Stimulated activated CD8-positive, alpha-beta memory T cell treated with anti-CD3 and anti-CD28 coated beads, Interleukin-7, amount 100 ng/mL, for 1 hour (primary cell): ENCODE measurements at regions not wholly inside any gene's neighbourhood (a gene's known extent, or its start where the extent isn't known, plus 50 kb on each side); places are given as distances from the start of the nearest gene placed in this dataset.

Experiments
- DNase-seq, 2 donors: peaks; one replicate each; pipeline ENCODE4 v3.0.0-alpha.2; 2020; ENCODE audit warnings: low read depth in 2 of 2

DNA sequence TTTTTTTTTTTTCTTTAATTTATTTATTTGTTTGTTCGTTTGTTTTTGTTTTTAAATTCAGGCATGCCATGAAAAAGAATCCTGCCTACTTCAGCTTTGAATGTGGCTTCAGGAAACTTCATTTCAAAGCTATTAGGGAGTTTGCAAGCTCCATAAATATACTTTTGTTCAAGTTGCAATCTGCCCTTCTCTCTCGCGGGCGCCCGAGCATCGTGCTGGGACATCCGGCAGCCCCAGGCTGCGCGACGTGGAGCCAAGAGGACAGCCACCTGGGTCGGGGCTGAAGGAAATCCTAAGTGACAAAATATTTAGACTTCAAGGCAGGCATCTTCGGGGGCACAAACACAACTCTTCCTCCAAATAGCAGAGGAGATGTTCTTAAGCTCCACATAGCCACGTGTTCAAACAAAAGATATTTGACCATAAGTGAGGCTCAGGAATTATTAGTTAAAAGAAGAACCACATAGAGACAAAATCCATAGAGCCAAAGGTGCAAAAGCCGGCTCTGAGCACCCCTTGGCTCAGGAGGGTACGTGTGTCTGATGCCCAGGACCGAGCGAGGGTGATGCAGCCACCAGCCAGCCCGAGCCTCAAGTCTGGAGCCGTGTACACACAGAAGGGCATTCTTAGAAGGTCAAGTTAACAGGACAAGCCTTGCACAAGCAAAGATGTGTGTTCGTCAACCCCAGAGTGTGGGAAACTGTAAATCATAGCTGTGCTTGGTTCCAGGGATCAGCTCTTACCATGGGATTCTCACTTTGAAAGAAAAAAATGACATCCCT is 256.5 kb upstream of the SALL3 start:
- no peak for DNase-seq

DNA sequence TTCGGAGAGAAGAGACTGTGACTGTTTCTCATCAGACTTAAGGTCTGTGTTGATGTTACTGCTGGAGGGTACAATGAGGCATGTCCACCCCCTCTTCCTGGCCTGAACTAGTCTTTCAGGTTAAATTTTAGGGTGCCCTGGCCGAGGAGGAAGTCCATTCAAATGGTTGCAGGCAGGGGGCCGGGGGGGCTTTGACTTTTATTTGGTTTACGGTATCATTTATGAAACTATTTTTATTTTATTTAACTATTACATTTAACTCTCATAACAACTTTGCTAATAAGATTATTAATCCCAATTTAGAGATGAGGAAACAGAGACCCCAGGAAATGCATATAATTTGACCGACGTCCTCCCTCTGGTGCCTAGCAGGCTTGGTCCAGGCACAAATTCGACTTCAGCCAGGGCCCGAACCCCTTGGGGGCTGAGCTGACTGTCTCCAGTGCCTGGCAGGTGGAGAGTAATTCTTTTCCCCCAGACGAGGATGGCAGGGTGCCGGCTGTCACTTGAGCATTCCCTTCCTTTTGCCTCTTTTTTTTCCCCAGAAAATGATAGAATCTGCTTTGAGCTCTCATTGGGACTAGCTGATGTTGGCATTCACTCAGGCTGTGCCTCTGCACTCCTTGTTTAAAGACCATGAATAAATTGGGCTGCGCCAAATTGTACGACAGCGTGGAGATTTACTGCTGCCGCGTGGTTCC is 255.3 kb upstream of the SALL3 start:
- DNase-seq = no peak

DNA sequence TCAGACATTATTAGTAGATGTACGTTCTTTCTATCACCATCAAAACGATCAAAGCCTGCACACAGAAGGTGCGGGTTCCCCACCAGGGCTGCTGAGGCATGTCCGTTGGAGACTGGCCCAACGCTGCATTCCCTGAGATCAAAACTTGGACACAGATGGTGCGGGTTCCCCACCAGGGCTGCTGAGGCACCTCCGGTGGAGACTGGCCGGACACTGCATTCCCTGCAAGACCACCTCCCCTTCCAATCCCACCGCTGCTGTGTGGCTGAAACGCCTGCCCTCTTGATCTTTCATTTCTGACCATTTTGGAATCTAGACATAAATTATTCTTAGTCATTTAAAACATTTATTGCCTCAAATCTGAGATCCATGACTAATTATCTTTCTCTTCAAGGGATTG is 254.2 kb upstream of the SALL3 start:
- DNase-seq = no peak

DNA sequence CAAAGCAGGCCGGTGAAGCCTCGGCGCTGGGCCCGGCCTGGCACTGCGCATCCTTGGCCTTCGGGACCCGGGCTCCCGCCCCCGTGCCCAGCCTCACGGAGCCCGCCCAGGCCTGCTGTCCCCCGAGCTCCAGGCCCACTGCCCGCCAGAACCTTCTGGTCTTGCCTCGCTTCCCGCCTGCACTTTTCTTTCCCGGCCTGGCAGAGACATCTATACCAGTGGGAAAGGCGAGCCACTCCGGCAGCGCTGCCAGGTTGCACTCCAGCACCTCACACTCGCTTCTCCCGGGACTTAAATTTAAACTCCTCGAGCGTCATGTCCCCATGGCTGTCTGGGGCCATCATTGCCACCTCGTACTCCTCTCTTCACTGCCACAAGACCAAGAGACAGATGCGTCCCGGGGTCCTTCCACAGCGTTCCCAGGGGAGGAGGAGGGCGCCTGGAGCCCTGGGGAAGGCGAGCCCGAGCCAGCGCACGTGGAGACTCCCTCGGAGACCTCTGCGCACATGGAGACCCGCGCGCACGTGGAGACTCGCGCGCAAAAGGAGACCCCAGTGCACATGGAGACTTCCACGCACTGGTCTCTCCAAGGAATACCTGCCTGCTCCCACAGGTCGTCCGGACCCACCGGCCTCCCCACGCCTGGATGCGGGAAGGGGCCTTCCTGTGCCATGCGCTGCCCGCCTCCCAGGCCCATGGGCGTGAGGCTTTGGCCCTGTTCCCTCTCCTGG is 253.1 kb upstream of the SALL3 start:
- no peak for DNase-seq

DNA sequence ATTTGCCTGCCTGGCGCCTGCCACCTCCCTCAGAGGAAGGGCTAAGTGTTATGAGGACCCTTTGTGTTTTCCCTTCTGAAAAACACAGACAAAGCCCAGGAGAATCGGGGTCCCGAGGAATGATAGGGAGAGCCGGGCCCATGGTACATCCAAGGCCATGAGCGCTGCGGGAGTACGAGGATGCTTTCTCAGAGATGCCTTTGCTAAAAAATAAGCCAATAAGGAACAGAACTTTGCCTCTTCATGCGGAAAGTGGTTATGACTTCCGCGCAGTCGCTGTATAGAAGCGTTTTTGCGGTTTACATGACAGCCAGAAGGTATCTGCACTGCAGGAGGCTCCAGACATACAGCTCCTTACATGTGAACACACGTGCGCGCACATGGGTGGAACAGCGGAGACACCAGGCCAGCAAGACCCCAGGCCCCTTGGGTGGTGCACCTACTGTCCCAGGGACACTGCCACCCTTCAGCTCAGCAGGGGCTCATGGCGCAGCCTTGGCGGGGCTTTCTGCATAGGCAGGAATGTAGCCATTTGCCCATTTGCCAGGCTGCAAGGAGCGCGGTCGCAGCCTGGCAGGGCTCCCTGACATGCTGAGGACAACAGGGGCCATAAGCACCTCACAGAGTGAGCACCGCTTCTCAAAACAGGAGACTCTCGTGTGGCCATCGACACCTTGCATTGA is 252.4 kb upstream of the SALL3 start:
- DNase-seq = no peak

DNA sequence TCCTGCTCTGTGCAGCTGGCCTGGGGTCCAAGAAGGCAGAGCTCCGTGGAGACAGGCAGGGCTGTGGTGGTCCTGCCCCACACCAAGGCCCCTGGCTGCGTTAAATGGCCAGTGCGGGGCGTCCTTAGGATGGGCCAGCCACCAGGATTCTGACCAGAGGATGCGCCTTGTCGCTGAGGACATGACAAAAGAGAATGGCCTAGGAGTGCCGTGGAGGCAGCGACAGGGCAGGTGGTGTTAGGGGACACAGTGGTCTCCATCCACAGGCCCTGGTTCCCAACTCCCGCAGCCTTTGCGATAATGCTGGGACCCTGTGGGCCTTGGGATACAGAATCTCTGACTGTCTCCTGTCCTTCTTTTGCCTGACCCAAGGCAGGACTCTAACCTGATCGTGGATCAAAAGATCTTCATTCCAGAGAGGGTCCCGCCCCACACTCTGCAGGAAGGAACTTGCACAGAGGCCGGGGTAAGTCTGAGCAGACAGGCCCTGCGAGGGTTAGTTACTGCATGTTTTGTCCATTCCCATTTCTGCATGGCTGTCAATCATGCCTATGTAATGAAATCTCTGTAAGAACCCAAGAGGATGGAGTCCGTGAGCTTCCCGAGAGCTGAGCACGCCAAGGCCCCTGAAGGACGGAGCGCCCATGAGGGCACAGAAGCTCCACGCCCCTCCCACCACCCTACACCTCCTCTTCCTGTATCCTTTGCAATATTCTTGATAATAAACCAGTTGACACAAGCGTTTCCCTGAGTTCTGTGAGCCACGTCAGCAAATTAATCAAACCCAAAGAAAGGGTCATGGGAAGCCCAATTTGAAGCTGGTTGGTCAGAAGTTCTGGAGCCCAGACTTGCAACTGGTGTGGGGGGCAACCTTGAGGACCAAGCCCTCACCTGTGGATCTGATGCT is 251.5 kb upstream of the SALL3 start:
- DNase-seq = no peak

DNA sequence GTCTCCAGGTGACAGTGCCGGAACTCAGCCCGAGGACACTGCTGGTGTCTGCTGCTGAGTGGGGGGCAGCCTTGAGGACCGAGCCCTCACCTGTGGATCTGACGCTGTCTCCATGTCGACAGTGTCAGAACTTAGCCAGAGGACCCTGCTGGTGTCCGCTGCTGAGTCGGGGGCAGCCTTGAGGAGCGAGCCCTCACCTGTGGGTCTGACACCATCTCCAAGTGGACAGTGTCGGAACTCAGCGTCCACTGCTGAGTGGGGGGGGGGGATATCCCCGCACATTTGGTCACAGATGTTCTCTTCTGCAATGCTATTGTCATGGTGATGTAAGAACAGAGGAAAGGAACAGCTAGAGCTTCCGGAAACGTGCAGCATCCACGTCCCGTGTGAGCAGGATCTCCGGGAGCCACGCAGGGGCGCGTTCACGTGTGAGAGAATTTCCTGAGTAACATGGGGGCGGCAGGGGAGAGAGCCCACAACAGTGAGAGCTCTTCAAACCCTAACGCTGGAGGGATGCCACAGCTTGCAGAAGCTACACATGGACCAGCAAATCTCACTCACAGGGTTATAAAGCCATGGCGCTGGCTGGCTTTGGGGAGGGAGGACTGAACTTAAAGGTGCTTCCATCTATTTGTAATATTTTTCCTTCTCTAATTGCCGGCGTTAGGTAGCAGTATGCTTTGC is 250.7 kb upstream of the SALL3 start:
- no peak for DNase-seq

DNA sequence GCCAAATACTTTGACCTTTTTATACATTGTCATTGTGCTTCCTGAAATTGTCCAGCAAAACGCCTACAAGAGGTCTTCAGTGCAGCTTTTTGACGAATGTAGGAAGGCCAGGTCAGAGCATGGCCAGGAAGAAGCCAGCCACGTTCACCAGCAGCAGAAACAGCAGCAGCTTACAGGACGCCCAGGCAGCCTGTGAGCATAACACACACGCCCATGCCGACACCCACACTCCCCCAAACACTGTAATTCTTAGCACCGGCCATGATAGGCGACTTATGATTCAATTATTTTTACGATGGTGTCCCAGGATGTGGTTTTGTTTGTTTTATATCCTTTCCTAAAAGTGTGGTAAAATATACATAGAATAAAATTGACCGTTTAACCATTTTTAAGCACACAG is 249.1 kb upstream of the SALL3 start:
- DNase-seq = no peak

DNA sequence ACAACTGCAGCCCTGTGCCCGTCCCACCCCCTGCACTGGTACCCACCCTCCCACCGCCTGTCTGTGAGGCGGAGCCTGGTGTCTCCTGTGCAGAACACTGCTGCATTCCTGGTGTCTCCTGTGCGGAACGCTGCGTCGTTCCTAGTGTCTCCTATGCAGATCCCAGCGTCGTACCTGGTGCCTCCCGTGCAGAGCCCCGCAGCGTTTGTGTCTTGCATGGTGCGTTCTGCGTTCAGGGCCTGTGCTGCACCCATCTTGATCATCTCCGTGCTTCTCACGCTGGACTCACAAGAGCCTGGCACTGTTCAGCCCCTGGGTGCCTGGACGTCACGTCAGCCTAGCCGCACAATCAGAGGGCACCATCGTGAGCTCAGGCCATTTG is 248.6 kb upstream of the SALL3 start:
- DNase-seq = no peak

DNA sequence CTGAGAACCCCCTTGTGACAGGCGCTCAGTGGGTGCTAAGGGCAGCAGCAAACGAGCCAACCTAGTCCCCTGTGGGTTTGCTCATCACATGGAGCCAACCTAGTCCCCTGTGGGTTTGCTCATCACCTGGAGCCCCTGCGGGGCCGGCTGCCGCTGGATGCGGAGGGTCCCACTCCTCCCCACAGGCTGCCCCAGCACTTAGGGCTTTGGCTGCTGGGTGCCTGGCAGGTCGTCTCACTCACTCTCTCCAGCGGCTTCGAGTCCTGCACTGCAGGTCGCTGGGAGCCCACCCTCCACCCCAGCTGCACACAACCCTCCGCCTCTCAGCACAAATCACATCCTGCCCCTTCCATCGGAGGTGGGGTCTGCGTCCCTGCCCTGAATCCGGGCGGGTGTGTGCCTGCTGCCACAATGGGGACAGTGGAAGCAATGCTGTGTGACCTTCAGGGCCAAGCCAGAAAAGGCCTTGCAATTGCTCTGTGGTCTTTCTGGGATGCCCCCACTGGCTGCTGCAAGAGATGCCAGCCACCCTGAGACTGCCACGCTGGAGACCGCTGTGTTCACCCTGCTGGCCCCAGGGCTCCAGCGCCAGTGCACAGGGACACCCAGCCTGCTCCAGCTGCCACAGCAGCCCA is 248.1 kb upstream of the SALL3 start:
- no peak for DNase-seq

DNA sequence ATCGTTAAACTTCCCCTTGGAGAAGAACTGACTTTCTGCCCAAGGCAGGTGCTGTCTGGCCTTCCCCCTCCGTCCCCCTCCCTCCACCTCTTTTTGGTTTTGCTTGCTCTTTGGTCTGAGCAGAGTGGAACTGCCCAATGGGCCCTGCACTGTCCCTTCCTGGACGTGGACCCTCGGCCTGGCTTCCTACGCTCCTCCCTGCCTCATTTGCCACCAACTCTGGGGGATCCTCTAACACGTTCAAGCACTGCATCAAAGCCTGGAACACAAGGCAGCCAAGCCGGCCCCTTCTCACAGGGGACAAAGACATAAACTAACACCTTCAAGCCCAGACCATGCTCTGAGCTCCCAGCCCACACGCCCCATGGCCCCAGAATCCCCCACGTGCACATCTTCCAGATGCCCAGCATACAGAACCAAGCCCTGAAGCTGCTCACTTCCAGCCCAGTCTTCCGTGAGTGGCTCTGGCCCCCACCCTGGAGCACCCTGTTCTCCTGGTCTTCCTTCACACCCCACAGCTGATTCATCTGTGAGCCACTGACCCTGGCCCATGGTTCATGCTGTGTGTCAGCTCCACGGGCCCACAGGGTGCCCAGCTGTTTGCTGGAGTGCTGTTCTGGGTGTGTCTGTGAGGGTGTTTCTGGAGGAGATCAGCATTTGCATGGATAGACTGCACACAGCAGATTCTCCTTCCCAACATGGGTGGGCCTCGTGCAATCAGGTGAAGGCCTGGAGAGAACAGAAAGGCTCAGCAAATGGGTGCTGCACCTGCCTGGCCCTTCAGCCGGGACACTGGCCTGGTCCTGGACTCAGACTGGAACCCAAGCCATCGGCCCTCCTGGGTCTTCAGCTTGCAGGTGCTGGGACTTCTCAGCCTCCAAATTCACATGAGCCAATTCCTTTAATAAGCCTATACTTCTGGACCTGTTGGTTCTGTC is 247.1 kb upstream of the SALL3 start:
- no peak for DNase-seq

DNA sequence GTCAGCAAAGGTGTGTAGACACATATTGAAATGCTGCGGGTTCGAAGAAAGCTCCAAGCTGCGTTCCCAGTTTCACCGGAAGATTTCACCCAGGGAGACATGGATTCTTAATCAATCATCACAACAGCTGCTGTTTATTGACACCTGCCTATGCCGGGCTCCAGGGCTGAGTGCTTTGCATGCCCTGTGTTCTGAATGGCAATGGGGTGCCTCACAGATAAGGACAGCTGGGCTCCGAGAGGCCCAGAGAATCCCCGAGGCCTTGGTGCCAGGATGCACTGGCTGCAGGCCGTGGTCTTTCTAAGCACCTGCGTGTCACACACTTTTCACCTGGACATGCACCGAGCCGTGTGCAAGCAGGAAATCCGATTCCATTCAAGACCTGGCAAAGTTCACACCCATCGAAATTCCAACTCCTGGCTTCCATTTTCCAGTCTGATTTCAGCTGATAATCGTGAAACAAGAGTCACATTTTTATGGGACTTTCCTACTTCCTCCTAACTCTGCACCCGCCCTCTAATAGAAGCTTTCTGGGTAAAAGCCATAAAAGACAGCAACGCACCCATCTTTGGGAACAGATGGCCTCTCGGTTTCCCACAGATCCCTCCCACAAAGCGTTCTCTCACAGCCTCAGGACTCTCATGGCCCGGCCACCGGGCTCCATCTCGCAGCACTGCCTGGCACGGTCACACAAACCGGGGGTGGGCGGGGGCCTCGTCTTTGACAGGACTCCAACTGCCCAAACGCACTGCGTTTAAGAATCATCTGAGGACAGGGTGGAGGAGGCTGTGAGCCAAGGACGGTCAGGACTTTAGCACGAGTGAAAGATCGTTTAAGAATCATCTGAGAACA is 245.6 kb upstream of the SALL3 start:
- no peak for DNase-seq

DNA sequence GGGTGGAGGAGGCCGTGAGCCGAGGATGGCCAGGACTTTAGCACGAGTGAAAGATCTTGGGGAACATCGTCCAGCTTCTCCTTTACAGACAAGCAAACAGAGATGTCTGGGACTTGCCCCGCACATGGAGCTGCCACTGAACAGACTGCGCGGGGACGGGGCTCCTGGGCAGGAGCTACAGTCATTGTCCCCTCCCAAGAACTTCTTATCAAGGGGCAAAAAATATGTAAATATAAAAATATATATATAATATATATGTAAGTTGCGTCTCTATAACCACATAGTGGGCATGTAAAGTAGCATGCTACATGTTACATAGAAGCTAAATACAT is 245.0 kb upstream of the SALL3 start:
- no peak for DNase-seq

DNA sequence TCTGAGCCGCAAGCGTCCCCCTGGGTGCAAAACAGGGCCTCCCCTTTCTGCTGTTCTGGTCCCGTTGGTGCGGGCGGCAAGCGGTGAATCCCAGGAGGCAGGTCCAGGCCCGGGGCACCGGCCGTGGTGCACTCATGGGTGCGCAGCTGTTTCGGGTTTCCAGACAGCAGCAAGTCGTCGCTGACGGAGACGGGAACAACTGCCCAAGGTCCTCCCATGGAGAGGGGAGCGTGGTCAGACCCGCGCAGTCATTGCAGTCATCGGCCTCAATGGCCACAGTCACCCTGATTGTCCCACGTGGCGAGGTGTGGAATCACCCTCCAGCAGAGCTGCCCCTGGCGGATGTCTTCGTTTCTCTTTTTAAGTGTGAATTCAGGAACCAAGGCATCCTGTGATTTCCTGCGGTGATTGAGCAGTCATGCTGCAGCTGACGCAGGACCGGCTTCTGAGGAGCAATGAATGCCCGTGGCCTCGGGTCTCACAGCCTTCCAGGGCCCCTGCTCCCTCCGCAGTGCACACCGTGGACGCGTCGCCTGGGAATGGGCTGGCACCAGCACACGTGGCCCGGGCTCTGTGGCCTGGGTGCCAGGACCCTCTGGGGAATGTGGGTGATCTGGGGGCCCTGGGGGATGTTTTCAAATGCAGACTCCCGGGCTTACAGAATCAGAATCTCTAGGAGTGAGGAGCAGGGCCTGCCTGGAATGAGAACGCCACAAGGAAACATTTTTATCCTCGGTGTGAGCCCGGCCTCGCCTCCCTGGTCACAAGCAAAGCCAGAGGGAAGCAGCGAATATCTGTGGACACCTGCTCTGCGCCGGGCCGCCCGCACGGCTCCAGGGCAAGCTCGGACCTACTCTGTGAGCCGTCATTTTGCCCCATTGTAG is 244.2 kb upstream of the SALL3 start:
- DNase-seq = no peak

DNA sequence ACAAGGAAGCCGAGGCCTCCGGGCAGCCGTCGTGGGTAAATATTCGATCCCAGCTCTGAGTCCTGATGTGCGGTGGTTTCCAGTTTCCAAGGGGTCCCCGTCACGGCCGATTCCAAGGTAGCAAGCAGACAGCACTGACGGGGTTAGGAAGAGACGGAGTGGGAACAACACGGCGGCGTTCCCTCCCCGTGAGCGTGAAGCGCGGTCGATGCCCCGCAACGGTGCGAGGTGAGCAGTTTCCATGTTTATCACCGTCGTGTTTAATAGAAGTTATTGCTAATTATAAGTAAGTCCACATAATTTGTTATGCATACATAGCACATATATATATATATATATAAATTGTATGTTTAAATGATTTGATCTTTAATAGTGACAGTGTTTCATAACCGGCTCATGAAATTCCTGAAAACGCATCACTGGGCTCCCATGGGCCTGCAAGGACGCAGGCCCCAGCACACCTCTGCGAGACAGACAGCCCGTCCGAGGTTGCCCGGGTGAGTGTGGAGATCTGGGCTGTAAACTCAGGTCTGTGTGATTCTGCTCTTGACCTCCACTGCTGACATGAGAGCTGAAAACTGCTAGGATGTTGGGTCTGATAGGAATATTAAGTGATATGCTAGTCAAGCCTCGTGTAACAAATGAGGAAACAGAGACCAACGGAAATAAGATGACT is 243.5 kb upstream of the SALL3 start:
- no peak for DNase-seq

DNA sequence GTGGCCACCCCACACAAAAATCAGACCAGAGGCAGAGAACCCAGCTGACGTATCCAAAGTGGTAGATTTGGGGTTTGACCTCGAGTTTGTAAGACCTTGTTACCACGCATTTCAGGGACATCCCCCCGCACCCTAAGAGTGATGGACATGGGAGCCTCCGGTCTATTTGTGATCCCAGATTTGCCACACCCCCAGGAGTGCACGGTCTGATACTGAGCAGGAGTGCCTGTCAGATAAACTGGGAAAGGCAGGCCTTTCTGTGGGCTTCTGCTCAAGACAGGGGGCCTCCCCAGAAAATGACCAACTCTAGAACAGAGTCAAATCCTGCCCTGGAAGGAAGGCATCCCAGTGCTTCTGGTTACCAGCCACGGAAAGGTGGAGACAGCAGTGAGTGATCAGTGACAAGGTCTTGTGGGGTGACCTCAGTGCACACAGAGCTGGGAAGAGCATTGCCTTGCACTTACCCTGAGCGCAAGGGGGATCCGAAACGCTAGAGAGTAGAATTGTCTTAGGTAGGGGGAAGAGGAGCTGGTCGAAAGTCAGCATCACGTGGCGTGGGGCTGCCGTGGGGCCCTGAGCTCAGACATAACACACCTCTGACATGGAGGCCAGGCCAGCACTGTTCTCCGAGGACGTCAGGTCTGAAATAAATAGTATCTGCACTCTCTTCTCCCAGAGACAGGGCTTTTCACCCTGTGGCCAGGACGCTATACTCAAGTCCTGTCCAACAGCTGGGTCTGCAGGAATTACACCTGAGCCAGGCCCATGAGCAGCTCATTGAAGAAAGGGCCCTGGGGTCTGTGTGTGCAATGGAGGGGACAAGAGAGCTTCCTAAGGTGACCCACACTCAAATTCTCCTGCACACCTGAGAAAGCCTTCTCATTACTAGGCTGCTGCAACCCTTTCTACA is 242.4 kb upstream of the SALL3 start:
- no peak for DNase-seq
